LoVo (cell line): ENCODE measurements at regions not wholly inside any gene's neighbourhood (a gene's known extent, or its start where the extent isn't known, plus 50 kb on each side); places are given as distances from the start of the nearest gene placed in this dataset.

Source experiments
- DNase-seq: peaks from one replicate; pipeline ENCODE4 v3.0.0-alpha.2; 2016; ENCODE audit warnings: low spot score

DNA sequence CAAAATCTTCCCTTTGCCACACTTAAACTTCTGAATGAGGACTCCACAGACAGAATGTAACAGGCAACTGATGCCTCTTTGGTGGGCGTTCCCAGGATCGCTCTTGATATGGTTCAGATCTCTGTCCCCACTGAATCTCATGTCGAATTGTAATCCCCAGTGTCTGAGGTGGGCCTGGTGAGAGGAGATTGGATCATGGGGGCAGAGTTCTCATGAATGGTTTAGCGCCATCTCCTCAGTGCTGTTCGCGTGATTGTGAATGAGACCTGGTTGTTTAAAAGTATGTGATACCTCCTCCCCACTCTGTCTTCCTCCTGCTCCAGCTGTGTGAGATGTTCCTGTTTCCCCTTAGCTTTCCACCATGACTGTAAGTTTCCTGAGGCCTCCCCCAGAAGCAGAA is 111.1 kb upstream of the SLC66A3 start:
- no peak for DNase-seq

DNA sequence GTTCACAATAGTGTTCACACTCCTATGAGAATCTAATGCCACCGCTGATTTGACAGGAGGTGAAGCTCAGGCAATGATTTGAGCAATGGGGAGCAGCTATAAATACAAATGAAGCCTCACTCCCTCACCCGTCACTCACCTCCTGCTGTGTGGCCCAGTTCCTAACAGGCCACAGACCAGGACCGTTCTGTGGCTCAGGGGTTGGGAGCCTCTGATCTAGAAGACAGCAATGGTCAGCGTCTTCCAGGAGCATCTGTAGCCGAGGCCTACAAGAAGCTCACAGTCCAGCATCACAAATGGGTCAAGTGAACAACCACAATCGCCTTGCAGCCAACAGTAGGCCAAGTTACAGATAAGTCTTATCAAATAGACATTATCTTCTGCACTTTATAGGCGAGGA is 110.0 kb upstream of the SLC66A3 start:
- DNase-seq, result no peak

DNA sequence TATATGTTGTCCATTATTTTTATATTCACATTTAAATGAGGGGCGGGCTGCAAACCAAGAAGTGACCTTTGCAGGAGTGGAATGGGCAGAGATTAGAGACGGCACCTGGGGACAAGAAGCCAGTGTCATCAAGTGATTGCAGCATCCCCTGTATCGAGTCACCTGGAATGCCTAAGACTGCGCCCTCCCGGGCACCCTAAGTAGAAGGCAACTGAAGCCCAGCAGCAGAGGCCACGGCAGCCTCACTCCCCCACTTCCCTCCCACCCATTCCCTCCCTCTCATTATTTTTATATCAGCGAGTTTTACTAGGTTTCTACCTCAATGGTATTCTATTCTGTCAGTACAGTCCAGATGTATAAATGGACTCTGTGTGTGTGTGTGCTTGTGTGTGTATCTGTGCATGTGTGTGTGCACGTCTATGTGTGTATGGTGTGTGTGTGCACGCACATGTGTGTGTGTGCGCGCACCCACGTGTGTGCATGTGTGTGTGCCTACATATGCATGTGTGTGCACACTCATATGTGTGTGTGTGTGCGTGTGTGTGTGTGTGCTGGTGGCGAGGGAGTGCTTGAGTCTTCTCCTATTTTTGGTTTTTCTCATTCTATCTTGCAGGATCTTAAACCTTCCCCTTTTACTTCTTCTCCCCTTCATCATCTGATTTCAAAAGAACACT is 106.8 kb upstream of the SLC66A3 start:
- DNase-seq, result no peak

GRCh38 chr2:11050565-11050964 is 104.7 kb upstream of the SLC66A3 start:
- DNase-seq, result no peak

DNA sequence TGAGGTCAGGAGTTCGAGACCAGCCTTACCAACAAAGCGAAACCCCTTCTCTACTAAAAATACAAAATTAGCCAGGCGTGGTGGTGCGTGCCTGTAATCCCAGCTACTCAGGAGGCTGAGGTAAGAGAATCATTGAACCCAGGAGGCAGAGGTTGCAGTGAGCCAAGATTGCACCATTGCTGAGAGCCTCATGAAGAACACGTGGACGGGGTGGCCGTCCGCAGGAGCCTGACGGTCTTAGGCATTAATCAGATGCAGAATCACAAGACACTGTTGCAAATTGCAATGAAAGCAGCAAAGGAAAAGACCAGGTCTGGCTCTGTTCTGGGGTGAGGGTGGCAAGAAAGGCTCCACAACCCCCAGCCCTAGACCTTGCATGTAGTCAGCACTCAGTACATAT is 104.0 kb upstream of the SLC66A3 start:
- no peak for DNase-seq

DNA sequence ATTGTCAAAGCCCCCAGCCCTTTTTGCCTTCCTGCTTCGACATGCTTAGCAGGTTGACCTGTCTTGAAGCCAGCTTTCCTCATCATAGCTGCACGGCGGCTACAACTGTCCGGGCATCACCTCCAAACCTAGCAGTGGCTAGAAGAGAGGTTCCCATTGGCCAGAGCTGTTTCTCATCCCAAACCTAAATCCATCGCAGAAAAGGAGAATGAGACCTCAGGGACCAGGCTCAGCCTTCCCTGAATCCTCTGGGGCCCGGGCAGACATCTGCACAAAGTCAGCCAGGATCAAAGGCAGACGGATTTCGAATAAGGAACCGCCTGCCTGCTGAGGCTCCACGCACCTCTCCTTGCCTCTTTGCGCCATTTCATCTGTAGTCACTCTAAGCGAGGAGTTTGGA is 101.7 kb upstream of the SLC66A3 start:
- DNase-seq, result no peak

DNA sequence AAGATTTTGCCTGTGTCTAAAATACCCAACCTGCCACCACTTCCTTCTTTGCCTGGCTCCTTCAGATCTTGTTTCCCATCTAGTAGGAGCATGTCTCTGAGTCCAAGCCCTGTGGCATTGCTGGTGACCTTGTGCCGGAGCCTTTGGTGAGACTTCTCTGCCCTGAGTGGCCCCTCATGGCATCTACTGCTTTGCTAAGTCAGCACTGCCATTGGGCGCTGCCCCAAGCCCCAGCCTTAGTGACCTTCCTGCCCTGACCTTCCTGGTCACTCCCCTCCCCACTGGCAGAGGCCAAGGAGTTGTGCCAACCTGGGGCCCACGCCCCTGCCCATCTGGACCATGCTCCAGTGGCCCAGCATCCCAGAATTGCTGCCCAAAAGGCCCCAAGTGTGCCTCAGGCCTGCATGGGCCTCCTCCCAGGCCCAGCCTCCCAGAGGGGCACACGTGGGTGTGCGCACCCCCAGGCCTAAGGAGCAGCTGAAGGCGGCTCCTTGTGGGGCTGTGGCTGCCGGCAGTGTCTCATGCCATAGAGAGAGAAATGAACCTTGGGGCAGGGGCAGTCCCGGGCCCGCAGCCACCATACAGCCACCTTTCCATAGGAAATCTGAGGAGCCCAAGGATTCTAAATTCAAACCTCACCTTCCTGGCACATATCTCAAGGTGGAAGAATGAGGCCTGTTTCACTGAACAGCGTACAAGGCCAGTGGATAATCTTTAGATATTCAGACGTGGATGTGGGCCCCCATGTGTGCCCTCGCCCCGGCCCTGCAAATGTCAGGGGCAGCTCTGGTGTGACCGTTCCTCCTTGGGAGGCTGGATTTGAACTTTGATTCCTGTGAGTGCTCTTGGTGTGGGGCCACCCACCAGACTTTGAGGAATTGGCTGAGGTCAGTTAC is 100.2 kb upstream of the SLC66A3 start:
- no peak for DNase-seq

- no peak for DNase-seq
Observed at GRCh38 chr2:11055679-11056215, 99.5 kb upstream of the SLC66A3 start.

- peak; percentile 50 for DNase-seq
Observed at GRCh38 chr2:11056614-11057013, 98.7 kb upstream of the SLC66A3 start.

DNA sequence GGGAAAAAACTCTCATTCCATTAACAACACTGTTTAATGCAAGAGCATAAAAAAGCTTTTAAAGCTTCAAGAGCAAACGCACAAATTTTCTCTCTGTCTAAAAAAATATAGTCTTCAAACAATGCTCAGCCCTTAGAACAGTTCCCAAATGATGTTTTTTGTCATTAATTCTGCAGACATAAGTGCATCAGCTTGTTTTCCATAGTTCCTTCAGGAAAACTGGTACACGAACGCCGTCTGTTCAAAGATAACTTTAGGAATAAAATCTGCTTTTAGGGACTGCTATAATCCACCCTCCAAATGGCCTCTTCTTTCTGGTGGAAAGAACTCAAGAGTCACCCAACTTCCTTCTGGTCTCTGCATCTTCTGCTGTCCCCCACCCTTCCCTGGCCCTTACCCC is 98.2 kb upstream of the SLC66A3 start:
- DNase-seq, result no peak

DNA sequence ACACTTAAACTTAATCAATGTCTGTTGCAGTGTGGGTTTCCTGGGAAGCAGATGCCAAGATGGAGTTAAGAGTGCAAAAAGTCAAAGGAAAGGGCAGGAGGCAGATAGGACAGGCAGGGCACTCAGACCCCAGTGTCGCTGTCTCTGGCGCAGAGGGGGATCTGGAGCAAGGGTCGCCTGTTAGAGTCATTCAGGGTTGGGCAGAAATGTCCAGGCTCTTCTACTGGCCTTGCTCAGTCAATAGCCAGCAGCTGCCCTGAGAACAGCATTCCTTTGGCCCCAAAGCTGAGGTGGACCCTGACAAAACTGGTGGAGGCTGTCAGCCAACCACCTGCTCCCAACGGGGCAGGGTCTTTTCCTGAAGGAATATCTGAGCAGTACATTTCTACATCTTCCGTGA is 97.1 kb upstream of the SLC66A3 start:
- DNase-seq, result no peak

GRCh38 chr2:11060376-11061169 is 94.7 kb upstream of the SLC66A3 start:
- DNase-seq, result no peak

DNA sequence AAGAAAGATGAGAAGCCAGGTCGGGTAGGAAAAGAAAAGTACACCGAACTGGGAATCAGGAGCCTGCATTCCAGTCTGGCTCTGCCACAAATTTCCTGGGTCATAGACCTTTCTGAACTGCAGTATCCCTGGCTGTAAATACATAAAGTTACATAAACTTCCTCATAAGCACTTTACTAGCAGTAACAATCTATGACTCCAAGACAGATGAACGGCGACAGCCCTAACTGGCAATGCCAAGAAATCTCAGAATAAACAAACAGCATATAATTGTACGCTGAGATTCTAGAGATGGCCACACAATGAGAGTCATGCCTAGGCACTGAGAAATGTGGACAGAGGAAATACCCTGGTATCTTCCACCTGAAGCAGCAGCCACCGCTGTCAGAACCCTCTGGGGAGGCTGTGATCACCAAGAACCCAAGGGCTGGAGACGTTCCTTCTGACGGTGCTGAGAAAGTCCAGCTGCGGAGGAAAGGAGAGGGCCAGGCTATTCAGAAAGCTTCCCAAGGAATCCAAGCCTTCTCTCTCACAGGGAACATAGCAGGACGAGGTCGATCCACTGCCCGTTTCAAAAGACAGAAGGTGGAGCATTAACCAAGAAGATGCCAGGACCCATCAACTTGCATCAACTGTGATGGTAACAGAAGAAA is 89.3 kb upstream of the SLC66A3 start:
- DNase-seq, result no peak

DNA sequence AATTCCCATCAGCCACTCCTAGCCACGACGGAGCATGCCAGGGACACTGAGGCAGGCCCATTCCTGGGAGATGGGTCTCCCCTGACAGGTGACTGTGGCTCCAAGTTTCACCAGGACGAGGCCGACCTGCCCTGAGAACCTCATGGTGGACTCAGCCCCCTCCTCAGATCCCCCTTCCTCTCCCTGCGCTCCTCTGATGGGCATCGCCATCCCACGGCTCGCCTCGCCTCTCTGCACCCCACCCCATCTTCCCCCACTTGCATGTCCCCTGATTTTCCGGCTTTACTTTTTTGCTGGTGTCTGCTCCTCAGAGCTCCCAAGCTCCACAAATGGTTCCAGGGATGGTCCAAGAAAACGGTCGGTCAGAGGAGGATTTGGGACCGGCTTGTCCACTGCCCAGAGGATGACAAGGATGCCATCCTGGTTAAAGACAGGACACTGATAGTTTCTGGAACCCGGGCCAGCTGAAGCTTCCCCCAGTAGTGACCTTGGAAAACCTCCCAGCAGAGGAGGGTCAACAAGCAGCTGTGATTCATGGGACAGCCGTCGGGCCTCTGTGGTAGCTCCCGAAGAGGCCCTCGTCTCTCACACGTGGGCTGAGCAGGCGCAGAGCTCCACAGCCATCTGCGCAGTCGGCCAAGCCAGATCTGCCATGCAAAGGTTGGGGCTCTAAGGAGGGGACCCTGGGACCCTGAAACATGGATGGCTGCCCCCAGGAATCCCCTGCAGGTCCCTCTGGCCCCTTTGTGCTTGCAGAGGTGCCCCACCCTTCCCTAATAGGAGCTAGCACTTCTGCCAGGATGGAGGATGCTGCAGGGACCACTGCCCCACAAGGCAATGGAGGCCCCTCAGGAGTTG is 87.8 kb upstream of the SLC66A3 start:
- no peak for DNase-seq

GRCh38 chr2:11068079-11068741 is 87.1 kb upstream of the SLC66A3 start:
- no peak for DNase-seq

- no peak for DNase-seq
Observed at GRCh38 chr2:11068856-11069526, 86.3 kb upstream of the SLC66A3 start.

GRCh38 chr2:11069566-11070185 is 85.6 kb upstream of the SLC66A3 start:
- DNase-seq, result no peak

GRCh38 chr2:11071211-11071610 is 84.1 kb upstream of the SLC66A3 start:
- DNase-seq, result no peak

DNA sequence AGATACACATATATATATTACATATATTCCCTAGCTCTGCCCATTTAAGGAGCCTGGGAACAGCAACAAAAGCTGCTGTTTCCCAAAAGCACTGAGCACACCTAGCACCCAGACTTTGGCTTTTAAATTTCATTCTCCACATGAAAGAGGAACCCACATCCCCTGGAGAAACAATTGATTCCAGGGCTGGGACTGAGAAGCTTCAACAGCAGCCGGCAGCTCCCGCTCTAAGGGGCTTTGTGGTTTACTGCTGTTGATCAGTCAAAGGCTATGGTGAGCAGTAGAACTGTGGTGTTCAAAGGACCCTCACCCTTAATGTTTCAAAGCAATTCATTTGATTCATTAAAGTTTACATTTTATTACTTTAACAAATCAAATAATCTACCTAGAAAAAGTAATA is 83.3 kb upstream of the SLC66A3 start:
- no peak for DNase-seq
